Chondrocyte (in vitro differentiated cells): ENCODE measurements at regions not wholly inside any gene's neighbourhood (a gene's known extent, or its start where the extent isn't known, plus 50 kb on each side); places are given as distances from the start of the nearest gene placed in this dataset.

ENCODE experiments used
- DNase-seq: peaks from one replicate; pipeline ENCODE4 v3.0.0; 2021; ENCODE audit warnings: mixed read lengths, low spot score
- H3K27ac Mint-ChIP-seq: one replicate; pipeline ENCODE4 v1.8.0; 2021; ENCODE audit warnings: mild to moderate bottlenecking, moderate library complexity, mixed read lengths; ENCODE audit not compliant: unreplicated experiment
- H3K27me3 Mint-ChIP-seq: 2 replicates; pipeline ENCODE4 v1.8.0; 2021; ENCODE audit warnings: low read depth, mixed read lengths
- H3K36me3 Mint-ChIP-seq: 2 replicates; pipeline ENCODE4 v1.8.0; 2021; ENCODE audit warnings: low read depth, mixed read lengths
- H3K4me1 Mint-ChIP-seq: 2 replicates; pipeline ENCODE4 v1.8.0; 2021; ENCODE audit warnings: low read depth, mild to moderate bottlenecking, mixed read lengths
- H3K4me3 Mint-ChIP-seq: one replicate; pipeline ENCODE4 v1.8.0; 2021; ENCODE audit warnings: mild to moderate bottlenecking, moderate library complexity, mixed read lengths; ENCODE audit not compliant: unreplicated experiment
- H3K9me3 Mint-ChIP-seq: 2 replicates; pipeline ENCODE4 v1.8.0; 2021; ENCODE audit warnings: low read depth, mixed read lengths
- TF ChIP-seq, protein P1 (sequence below): fragments of 200-600 bp; sonication (generic); IDR thresholded peaks from 2 replicates; pipeline ENCODE4 v1.5.0; 2021; ENCODE audit warnings: antibody characterized with exemption, mild to moderate bottlenecking, moderate library complexity

DNA sequence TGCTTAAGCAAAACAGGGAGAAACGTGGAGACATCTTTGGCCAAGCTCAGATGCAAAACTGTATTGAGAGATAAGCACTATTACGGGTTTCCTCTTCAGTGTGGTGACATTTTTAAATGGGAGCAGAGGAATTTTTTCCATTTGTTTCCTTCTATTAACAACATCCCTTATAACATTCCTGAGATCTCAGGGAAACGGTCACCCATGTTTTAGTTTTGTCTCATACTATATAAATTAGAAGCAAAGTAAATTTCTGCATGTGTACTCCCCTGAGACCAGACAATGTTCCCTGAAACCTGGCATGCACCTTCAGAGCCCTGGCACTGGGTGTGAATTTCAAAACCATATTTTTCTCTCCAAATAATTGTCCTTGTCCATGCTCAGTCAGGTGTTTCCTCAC is 57.6 kb upstream of the RNF152 start:
- Mint-ChIP-seq H3K27ac (peak overlapping the region; percentile 92), H3K27me3 (no peaks in the 10 kb centered on the region), H3K36me3 (no peaks in the 10 kb centered on the region), H3K9me3 (no peaks in the 10 kb centered on the region), H3K4me3 (peak overlapping the region; percentile 7), H3K4me1 (peaks cover 85% of the 10 kb centered on the region)
- TF ChIP-seq, protein P1, sequence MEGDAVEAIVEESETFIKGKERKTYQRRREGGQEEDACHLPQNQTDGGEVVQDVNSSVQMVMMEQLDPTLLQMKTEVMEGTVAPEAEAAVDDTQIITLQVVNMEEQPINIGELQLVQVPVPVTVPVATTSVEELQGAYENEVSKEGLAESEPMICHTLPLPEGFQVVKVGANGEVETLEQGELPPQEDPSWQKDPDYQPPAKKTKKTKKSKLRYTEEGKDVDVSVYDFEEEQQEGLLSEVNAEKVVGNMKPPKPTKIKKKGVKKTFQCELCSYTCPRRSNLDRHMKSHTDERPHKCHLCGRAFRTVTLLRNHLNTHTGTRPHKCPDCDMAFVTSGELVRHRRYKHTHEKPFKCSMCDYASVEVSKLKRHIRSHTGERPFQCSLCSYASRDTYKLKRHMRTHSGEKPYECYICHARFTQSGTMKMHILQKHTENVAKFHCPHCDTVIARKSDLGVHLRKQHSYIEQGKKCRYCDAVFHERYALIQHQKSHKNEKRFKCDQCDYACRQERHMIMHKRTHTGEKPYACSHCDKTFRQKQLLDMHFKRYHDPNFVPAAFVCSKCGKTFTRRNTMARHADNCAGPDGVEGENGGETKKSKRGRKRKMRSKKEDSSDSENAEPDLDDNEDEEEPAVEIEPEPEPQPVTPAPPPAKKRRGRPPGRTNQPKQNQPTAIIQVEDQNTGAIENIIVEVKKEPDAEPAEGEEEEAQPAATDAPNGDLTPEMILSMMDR: no peak
- DNase-seq: no peak

DNA sequence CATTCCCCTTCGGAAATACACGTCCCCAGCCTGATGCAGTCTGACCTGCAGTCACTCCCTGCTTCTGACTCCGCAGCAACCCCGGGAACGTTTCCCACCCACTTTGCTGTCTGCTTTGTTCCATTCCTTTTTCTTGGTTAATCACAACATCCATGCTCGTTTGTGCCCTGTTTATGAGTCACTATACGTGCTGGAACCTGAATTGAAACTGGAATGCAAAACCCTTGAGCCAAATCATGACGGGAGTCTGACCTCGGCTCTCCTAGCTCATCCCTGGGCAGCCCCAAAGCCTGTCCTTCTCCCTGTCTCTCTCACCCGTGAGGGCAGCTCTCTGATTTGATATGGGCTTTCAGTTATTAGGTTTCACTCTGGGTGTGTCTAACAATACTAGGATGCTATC is 57.1 kb upstream of the RNF152 start:
- peak overlapping the region; percentile 7 for H3K4me3 Mint-ChIP-seq
- peaks cover 85% of the 10 kb centered on the region for H3K4me1 Mint-ChIP-seq
- H3K27ac Mint-ChIP-seq: peak overlapping the region; percentile 92
- no peak for DNase-seq
- TF ChIP-seq, protein P1: no peak
- H3K9me3 Mint-ChIP-seq: no peaks in the 10 kb centered on the region
- no peaks in the 10 kb centered on the region for H3K36me3 Mint-ChIP-seq
- no peaks in the 10 kb centered on the region for H3K27me3 Mint-ChIP-seq

DNA sequence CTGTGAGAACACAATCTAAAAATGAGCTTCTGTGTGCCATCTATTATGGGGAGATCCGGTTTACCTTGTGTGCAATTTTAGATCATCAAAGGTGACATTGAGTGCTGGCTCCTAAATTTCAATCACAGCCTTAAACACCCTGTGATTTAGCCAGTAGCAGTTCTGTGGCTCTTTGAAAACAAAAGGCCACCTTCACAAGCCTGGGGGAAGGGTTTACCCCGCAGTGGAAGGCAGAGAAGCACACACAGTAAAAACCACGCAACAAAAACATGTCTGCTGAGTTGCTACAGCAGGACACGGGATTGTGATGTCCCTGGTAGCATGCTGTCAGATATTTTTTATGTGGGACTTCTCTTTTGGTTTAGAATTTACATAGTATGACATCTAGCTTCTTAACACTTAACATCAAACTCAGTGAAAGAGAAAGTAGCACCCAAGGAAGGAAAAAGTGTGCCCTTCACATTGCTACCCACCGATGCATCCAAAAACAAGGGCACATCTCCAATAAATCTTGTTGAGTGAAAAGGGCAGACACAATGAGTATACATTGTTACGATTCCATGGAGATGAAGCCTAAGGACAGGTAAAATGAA is 56.1 kb upstream of the RNF152 start:
- Mint-ChIP-seq H3K36me3 (no peaks in the 10 kb centered on the region), H3K27me3 (no peaks in the 10 kb centered on the region), H3K27ac (peak overlapping the region; percentile 92)

DNA sequence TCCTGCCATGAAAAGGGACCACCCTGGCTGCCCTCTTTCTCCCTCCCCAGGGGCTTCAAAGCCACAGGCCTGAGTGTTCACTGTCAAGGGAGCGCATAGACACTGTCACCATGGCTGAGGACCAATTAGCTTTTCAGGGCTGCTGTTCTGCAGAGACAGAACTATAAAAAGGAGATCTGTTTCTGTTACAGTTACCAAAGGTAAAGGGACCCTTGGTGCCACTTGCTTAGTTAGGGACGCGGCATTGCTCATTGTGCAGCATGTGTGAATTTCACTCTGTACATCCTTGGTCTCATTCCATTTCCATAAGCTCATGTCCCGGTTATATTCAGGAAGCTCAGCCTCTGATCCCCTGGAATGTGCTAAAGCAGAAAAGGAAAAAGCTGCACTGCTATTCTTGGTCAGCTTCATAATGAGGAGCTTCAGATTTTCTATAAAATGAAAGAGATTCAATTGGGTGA is 55.5 kb upstream of the RNF152 start:
- Mint-ChIP-seq H3K9me3 (peaks cover 3% of the 10 kb centered on the region), H3K4me1 (peaks cover 77% of the 10 kb centered on the region), H3K36me3 (no peaks in the 10 kb centered on the region), H3K4me3 (peak overlapping the region; percentile 28), H3K27me3 (no peaks in the 10 kb centered on the region), H3K27ac (peak overlapping the region; percentile 92)
- DNase-seq: no peak
- TF ChIP-seq, protein P1: no peak

More for the DNA sequence above, 56.1 kb upstream of the RNF152 start:
- Mint-ChIP-seq H3K4me3 (peak overlapping the region; percentile 11), H3K4me1 (peaks cover 81% of the 10 kb centered on the region), H3K9me3 (peaks cover 3% of the 10 kb centered on the region)
- no peak for DNase-seq
- TF ChIP-seq, protein P1: no peak

DNA sequence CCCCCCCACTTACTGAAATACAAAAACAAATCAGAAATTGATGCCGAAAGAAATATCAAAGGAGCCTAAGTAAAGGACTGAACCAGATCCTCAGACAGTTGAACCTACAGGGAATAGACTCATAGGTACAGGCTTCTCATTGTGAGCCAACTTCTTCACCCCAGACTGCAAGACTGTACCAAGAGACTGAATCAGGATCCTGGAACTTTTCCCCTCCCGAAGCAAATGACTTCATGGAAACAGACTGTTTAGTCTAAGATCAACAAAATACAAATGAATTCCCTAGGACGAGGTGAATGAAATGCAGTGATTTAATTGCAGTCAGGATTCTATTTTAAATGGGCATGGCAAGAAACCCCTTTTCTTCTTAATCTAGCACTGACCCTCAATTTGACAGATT is 53.6 kb upstream of the RNF152 start:
- peak overlapping the region; percentile 97 for H3K27ac Mint-ChIP-seq
- DNase-seq: no peak
- H3K36me3 Mint-ChIP-seq: no peaks in the 10 kb centered on the region
- H3K27me3 Mint-ChIP-seq: no peaks in the 10 kb centered on the region
- TF ChIP-seq, protein P1: no peak
- peaks cover 3% of the 10 kb centered on the region for H3K9me3 Mint-ChIP-seq
- H3K4me3 Mint-ChIP-seq: no peak overlapping the region
- peaks cover 67% of the 10 kb centered on the region for H3K4me1 Mint-ChIP-seq
